Activated CD4-positive, alpha-beta T cell treated with anti-CD3 and anti-CD28 coated beads, Interleukin-2, amount 10 ng/mL, durations not matched to agents 7 days and 5 days (primary cell): ENCODE measurements at regions not wholly inside any gene's neighbourhood (a gene's known extent, or its start where the extent isn't known, plus 50 kb on each side); places are given as distances from the start of the nearest gene placed in this dataset.
"Not testable (repeated sequence)": the region's sequence is repeated elsewhere in the genome, so short reads cannot be mapped to it uniquely, and the experiment has no call there.

Experiments used
- CTCF ChIA-PET: fragments of 350-600 bp; sonication (Branson Sonifier 250); formaldehyde crosslinking; loops from one replicate; lab custom pipeline; 2021; ENCODE audit warnings: antibody characterized with exemption; lab: Charles Lee
- POLR2A ChIA-PET: fragments of 350-600 bp; sonication (Branson Sonifier 250); formaldehyde crosslinking; loops from one replicate; lab custom pipeline; 2021; ENCODE audit warnings: antibody characterized with exemption; lab: Charles Lee
- DNase-seq: peaks from one replicate; pipeline ENCODE4 v3.0.0-alpha.2; 2020
- H3K27ac Mint-ChIP-seq: one replicate; pipeline ENCODE4 v1.8.0; 2021; ENCODE audit warnings: mild to moderate bottlenecking, moderate library complexity, mixed read lengths
- H3K27me3 Mint-ChIP-seq: one replicate; pipeline ENCODE4 v1.8.0; 2021; ENCODE audit warnings: mixed read lengths
- H3K36me3 Mint-ChIP-seq: one replicate; pipeline ENCODE4 v1.8.0; 2021; ENCODE audit warnings: low read depth, mixed read lengths
- H3K4me1 Mint-ChIP-seq: one replicate; pipeline ENCODE4 v1.8.0; 2021; ENCODE audit warnings: mixed read lengths
- H3K4me3 Mint-ChIP-seq: one replicate; pipeline ENCODE4 v1.8.0; 2021; ENCODE audit warnings: mild to moderate bottlenecking, moderate library complexity, mixed read lengths
- H3K9me3 Mint-ChIP-seq: one replicate; pipeline ENCODE4 v1.8.0; 2021; ENCODE audit warnings: mixed read lengths

DNA sequence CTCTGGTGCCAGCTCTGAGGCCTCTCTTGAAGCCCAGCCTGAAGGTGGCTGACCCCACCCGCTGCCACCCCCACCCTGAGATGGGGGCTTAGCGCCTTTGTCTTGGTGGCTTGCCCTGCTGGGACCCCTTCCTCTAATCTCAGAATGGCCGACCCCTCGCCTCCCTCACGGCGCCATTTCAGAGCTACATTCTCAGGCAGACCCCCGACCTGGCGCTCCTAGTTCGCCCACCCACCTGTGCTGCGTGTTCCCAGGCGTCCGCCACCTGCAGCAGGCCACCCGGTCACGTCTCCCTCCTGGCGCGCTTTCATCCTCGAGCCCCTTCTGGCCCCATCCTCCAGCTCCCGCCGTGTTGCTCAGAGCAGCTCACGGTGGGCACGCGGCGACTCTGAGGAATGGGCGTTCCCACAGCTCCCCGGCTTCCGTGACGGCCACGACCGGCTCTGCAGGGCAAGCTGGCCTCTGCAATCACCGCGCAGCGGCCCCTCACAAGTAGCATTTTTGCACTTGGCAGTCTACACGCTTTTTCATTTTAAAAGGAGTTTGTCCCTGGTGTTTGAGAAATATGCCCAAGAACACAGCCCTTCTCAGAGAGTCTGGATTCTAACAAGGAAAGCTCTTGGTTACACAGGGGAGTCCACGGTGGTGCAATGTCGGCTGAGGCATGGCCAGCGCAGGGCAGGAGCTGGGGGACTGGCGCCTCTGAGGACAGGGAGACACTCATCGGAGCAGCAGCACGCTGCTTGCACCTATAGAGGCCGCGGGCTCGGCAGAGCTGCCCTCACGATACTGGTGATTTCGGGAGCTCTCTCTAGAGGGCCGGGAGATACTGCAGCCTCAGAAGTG lies 105.7 kb upstream of the C14orf180 start:
- Mint-ChIP-seq H3K36me3 (no peaks in the 10 kb centered on the region), H3K27me3 (no peaks in the 10 kb centered on the region), H3K4me1 (no peaks in the 10 kb centered on the region), H3K9me3 (no peaks in the 10 kb centered on the region), H3K4me3 (no peak overlapping the region), H3K27ac (no peak overlapping the region)
- ChIA-PET CTCF (interaction anchor here (1.2 kb wide), 1 partner anchor 11 kb away, joined by 3 read pairs; no protein-coding TSS in a partner anchor), POLR2A (interaction anchor here (0.7 kb wide), 1 partner anchor 492 kb away, joined by 3 read pairs; no protein-coding TSS in a partner anchor)
- DNase-seq, result no peak

DNA sequence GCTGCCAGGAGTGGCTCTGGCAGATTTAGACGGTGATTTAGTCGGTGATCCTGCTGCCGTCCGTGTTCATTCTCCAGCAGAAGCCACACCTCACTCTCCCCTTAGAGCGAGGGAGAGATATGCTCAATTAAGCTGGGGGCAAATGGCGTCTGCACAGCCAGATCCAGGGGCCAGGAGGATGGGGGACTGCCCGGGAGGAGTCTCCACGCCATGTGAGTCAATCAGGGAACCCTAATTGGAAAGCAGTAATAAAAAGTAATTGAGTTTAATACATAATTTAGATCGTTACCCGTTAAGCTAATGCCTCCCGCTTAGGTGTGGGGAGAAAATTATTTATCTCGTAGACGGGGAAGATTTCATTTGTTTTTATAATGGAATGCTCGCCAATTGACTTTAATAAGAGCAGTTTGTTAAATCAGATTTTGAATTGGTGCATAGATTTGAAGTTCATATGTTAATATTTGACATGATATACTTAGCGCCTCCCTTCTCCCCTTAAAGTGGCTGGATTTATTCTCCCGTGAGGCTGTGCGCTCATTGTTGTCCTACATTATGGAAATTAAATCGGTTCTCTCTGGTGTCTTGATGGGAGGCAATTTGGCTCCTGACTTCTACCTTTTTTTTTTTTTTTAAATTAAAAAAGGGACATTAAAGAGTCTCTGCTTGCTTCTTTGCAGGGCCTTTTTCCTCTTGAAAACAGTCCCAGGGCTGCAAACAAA lies 104.9 kb upstream of the C14orf180 start:
- Mint-ChIP-seq H3K36me3 (no peaks in the 10 kb centered on the region), H3K27me3 (no peaks in the 10 kb centered on the region), H3K9me3 (no peaks in the 10 kb centered on the region), H3K27ac (no peak overlapping the region), H3K4me1 (no peaks in the 10 kb centered on the region), H3K4me3 (no peak overlapping the region)
- POLR2A ChIA-PET, result no interaction called here
- no peak for DNase-seq
- CTCF ChIA-PET, result interaction anchor here (1.2 kb wide), 1 partner anchor 10 kb away, joined by 3 read pairs; no protein-coding TSS in a partner anchor

GRCh38 chr14:104475256-104475655 lies 104.3 kb upstream of the C14orf180 start:
- DNase-seq, result no peak
- H3K36me3 Mint-ChIP-seq, result no peaks in the 10 kb centered on the region
- ChIA-PET POLR2A (no interaction called here), CTCF (no interaction called here)
- no peaks in the 10 kb centered on the region for H3K4me1 Mint-ChIP-seq
- H3K4me3 Mint-ChIP-seq, result no peak overlapping the region
- no peaks in the 10 kb centered on the region for H3K27me3 Mint-ChIP-seq
- H3K9me3 Mint-ChIP-seq, result no peaks in the 10 kb centered on the region
- no peak overlapping the region for H3K27ac Mint-ChIP-seq

DNA sequence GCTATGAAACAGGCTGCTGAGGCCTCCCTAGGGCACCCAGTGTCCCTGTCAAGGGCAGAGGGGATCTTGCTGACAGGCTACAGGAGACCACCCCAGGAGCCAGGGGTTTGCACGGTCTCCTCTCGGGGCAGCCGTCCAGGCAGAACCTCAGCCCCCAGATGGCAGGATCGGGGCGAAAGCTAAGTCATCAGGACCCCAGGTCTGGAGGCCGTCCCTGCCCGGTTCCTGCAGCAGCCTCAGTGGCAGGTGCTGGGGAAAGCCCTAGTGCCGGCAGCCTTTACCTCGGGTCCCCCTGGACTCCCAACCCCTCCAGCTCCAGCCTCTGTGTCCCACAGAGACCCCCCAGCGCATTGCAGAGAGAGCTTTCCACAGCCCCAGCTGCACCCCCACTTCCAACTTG lies 103.8 kb upstream of the C14orf180 start:
- ChIA-PET CTCF (no interaction called here), POLR2A (no interaction called here)
- Mint-ChIP-seq H3K9me3 (no peaks in the 10 kb centered on the region), H3K36me3 (no peaks in the 10 kb centered on the region), H3K27ac (no peak overlapping the region), H3K4me3 (no peak overlapping the region), H3K27me3 (no peaks in the 10 kb centered on the region), H3K4me1 (no peaks in the 10 kb centered on the region)
- DNase-seq, result no peak

- Mint-ChIP-seq H3K36me3 (no peaks in the 10 kb centered on the region), H3K27ac (no peak overlapping the region), H3K9me3 (no peaks in the 10 kb centered on the region), H3K27me3 (no peaks in the 10 kb centered on the region), H3K4me3 (no peak overlapping the region), H3K4me1 (no peaks in the 10 kb centered on the region)
- DNase-seq, result no peak
- POLR2A ChIA-PET, result no interaction called here
- CTCF ChIA-PET, result no interaction called here
Observed at GRCh38 chr14:104476437-104476836, 103.1 kb upstream of the C14orf180 start.

GRCh38 chr14:104477117-104477623 lies 102.4 kb upstream of the C14orf180 start:
- no peak overlapping the region for H3K27ac Mint-ChIP-seq
- H3K4me1 Mint-ChIP-seq, result no peaks in the 10 kb centered on the region
- H3K36me3 Mint-ChIP-seq, result no peaks in the 10 kb centered on the region
- POLR2A ChIA-PET, result no interaction called here
- peaks cover 5% of the 10 kb centered on the region for H3K9me3 Mint-ChIP-seq
- CTCF ChIA-PET, result no interaction called here
- H3K27me3 Mint-ChIP-seq, result no peaks in the 10 kb centered on the region
- no peak overlapping the region for H3K4me3 Mint-ChIP-seq
- no peak for DNase-seq

GRCh38 chr14:104477666-104478380 lies 101.7 kb upstream of the C14orf180 start:
- CTCF ChIA-PET, result no interaction called here
- Mint-ChIP-seq H3K27me3 (no peaks in the 10 kb centered on the region), H3K36me3 (no peaks in the 10 kb centered on the region), H3K4me1 (no peaks in the 10 kb centered on the region), H3K27ac (no peak overlapping the region), H3K4me3 (no peak overlapping the region), H3K9me3 (peaks cover 10% of the 10 kb centered on the region)
- POLR2A ChIA-PET, result no interaction called here
- DNase-seq, result no peak

- ChIA-PET CTCF (no interaction called here), POLR2A (no interaction called here)
- Mint-ChIP-seq H3K36me3 (no peaks in the 10 kb centered on the region), H3K27ac (no peak overlapping the region), H3K9me3 (peaks cover 12% of the 10 kb centered on the region), H3K4me1 (no peaks in the 10 kb centered on the region), H3K4me3 (no peak overlapping the region), H3K27me3 (peaks cover 3% of the 10 kb centered on the region)
- no peak for DNase-seq
Observed at GRCh38 chr14:104478656-104479055, 100.9 kb upstream of the C14orf180 start.

DNA sequence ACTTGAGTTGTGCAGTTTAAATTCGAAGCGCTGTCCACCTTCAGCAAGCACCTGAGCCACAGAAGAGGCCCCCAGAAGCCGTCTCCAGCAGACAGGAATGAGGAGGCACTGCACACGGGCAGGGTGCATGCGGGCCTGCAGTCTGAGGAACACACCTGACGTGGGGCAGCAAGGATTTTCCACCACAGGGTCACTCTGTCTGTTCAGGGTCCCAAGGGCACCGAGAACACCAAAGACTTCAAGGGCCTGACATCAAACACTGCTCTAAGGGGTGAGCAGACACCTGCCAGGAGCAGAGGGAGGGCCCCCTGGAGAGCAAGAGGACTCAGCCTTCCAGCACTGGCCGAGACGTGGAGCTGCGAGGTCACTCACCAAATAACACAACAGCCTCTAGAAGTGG lies 99.7 kb upstream of the C14orf180 start:
- peaks cover 12% of the 10 kb centered on the region for H3K9me3 Mint-ChIP-seq
- no peaks in the 10 kb centered on the region for H3K36me3 Mint-ChIP-seq
- no peaks in the 10 kb centered on the region for H3K4me1 Mint-ChIP-seq
- no peak for DNase-seq
- CTCF ChIA-PET, result no interaction called here
- peaks cover 5% of the 10 kb centered on the region for H3K27me3 Mint-ChIP-seq
- POLR2A ChIA-PET, result no interaction called here
- no peak overlapping the region for H3K4me3 Mint-ChIP-seq
- H3K27ac Mint-ChIP-seq, result no peak overlapping the region

GRCh38 chr14:104481323-104481722 lies 98.2 kb upstream of the C14orf180 start:
- H3K4me3 Mint-ChIP-seq, result no peak overlapping the region
- no peak overlapping the region for H3K27ac Mint-ChIP-seq
- CTCF ChIA-PET, result no interaction called here

DNA sequence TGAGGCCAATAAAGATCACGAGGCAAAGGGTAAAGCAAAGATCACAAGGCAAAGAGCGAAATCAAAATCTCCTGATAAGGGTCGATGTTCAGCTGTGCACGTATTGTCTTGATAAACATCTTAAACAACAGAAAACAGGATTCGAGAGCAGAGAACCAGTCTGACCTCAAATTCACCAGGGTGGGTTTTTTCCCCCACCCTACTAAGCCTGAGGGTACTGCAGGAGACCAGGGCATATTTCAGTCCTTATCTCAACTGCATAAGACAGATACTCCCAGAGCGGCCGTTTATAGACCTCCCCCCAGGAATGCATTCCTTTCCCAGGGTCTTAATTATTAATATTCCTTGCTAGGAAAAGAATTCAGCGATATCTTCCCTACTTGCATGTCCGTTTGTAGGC lies 97.5 kb upstream of the C14orf180 start:
- H3K9me3 Mint-ChIP-seq, result peaks cover 12% of the 10 kb centered on the region
- H3K4me1 Mint-ChIP-seq, DNase-seq, H3K4me3 Mint-ChIP-seq, H3K36me3 Mint-ChIP-seq, POLR2A ChIA-PET, H3K27ac Mint-ChIP-seq, CTCF ChIA-PET, H3K27me3 Mint-ChIP-seq: not testable (repeated sequence)

More at GRCh38 chr14:104481323-104481722, 98.2 kb upstream of the C14orf180 start:
- no peaks in the 10 kb centered on the region for H3K36me3 Mint-ChIP-seq
- H3K27me3 Mint-ChIP-seq, result peaks cover 7% of the 10 kb centered on the region
- H3K4me1 Mint-ChIP-seq, result no peaks in the 10 kb centered on the region
- POLR2A ChIA-PET, result no interaction called here
- peaks cover 12% of the 10 kb centered on the region for H3K9me3 Mint-ChIP-seq
- DNase-seq, result no peak

DNA sequence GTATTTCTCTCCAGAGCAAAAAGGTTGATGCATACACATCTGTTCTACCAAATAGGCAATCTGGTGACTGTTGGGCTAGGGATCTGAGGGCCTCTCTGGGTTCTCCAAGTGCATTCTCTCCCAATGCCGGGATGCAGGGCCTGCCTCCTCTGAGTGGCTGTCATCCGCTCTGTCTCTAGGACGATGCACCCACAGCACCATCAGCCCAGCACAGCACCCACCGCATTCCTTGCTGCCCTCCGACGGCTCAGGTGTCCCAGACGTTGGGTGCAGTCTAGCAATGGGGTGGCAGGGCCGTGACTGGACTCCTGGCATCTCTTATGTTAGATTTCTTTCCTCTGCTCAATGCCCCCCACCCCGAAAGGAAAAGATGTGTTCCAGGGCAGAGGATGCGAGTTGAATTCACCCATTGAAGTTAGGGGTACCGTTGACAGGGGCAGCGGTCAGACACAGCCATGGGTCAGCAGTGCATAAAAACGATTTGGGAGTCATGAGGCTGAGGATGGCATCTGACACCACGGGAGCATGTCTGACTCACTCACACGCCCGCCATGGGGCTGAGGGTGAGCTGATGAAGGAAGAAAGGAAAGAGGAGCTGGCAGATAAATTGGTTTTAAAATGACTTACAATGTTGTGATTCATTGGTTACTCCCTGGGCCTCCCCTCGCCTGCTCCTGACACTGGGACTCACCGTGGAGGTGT lies 93.2 kb upstream of the C14orf180 start:
- no peak overlapping the region for H3K27ac Mint-ChIP-seq
- no peaks in the 10 kb centered on the region for H3K4me1 Mint-ChIP-seq
- H3K27me3 Mint-ChIP-seq, result peaks cover 14% of the 10 kb centered on the region
- H3K9me3 Mint-ChIP-seq, result peaks cover 12% of the 10 kb centered on the region
- H3K4me3 Mint-ChIP-seq, result no peak overlapping the region
- DNase-seq, result no peak
- ChIA-PET CTCF (interaction anchor here (0.6 to 0.9 kb wide), 2 partner anchors 17 to 160 kb away, joined by 3 read pairs; no protein-coding TSS in a partner anchor), POLR2A (interaction anchor here (0.6 kb wide), 1 partner anchor 155 kb away, joined by 3 read pairs; no protein-coding TSS in a partner anchor)
- no peaks in the 10 kb centered on the region for H3K36me3 Mint-ChIP-seq
